ENCODE measurements at regions not wholly inside any gene's neighbourhood (a gene's known extent, or its start where the extent isn't known, plus 50 kb on each side); places are given as distances from the start of the nearest gene placed in this dataset.

- Histone ChIP-seq H3K4me1 (ENCODE audit: control insufficient read depth in 1 of 2, insufficient read depth in 2 of 2, low read length in 2 of 2) (no peaks in the 10 kb centered on the region), H3K27me3 (ENCODE audit: control insufficient read depth in 1 of 2, insufficient read depth in 2 of 2, low read length in 1 of 2) (no peaks in the 10 kb centered on the region), H3K36me3 (ENCODE audit: control insufficient read depth in 1 of 2, insufficient read depth in 2 of 2, low read length in 1 of 2) (no peaks in the 10 kb centered on the region), H3K9me3 (ENCODE audit: control insufficient read depth, low read length) (no peaks in the 10 kb centered on the region), H3K4me3 (ENCODE audit: low read length in 2 of 2) (no peak overlapping the region), H3K27ac (ENCODE audit: low read depth in 1 of 2, low read length in 2 of 2) (no peak overlapping the region)
- WGBS, 2 donors: 22 to 30% methylated on average over 4 of the region's 4 CpGs
- intact Hi-C loops (cut with DNase I): no loop called here
- DNase-seq: no peak
- ATAC-seq (ENCODE audit: low FRiP score): no peak
These were observed 331.0 kb upstream of the PITX2 start for GRCh38 chr4:110953898-110954297.

- no peaks in the 10 kb centered on the region for H3K36me3 ChIP-seq (ENCODE audit: control insufficient read depth in 1 of 2, insufficient read depth in 2 of 2, low read length in 1 of 2)
- 91 to 94% methylated on average over 1 of the region's 1 CpG for WGBS, 2 donors
- H3K4me3 ChIP-seq (ENCODE audit: low read length in 2 of 2): no peak overlapping the region
- ATAC-seq (ENCODE audit: low FRiP score): no peak
- intact Hi-C loops (cut with DNase I): no loop called here
- no peaks in the 10 kb centered on the region for H3K27me3 ChIP-seq (ENCODE audit: control insufficient read depth in 1 of 2, insufficient read depth in 2 of 2, low read length in 1 of 2)
- no peaks in the 10 kb centered on the region for H3K9me3 ChIP-seq (ENCODE audit: control insufficient read depth, low read length)
- no peaks in the 10 kb centered on the region for H3K4me1 ChIP-seq (ENCODE audit: control insufficient read depth in 1 of 2, insufficient read depth in 2 of 2, low read length in 2 of 2)
- no peak for DNase-seq
- H3K27ac ChIP-seq (ENCODE audit: low read depth in 1 of 2, low read length in 2 of 2): no peak overlapping the region
These were observed 332.9 kb upstream of the PITX2 start for GRCh38 chr4:110955748-110956147.

- ATAC-seq (ENCODE audit: low FRiP score): no peak
- Histone ChIP-seq H3K27me3 (ENCODE audit: control insufficient read depth in 1 of 2, insufficient read depth in 2 of 2, low read length in 1 of 2) (no peaks in the 10 kb centered on the region), H3K4me3 (ENCODE audit: low read length in 2 of 2) (no peak overlapping the region)
These were observed 336.3 kb upstream of the PITX2 start for GRCh38 chr4:110959041-110959643.

GRCh38 chr4:110961066-110961465, 338.2 kb upstream of the PITX2 start:
- no peaks in the 10 kb centered on the region for H3K27me3 ChIP-seq (ENCODE audit: control insufficient read depth in 1 of 2, insufficient read depth in 2 of 2, low read length in 1 of 2)
- no peak overlapping the region for H3K4me3 ChIP-seq (ENCODE audit: low read length in 2 of 2)
- no peaks in the 10 kb centered on the region for H3K36me3 ChIP-seq (ENCODE audit: control insufficient read depth in 1 of 2, insufficient read depth in 2 of 2, low read length in 1 of 2)
- intact Hi-C loops (cut with DNase I): no loop called here
- 89 to 92% methylated on average over 3 of the region's 3 CpGs for WGBS, 2 donors
- no peaks in the 10 kb centered on the region for H3K9me3 ChIP-seq (ENCODE audit: control insufficient read depth, low read length)
- ATAC-seq (ENCODE audit: low FRiP score) (no peak), DNase-seq (no peak)
- no peaks in the 10 kb centered on the region for H3K4me1 ChIP-seq (ENCODE audit: control insufficient read depth in 1 of 2, insufficient read depth in 2 of 2, low read length in 2 of 2)
- no peak overlapping the region for H3K27ac ChIP-seq (ENCODE audit: low read depth in 1 of 2, low read length in 2 of 2)

More at GRCh38 chr4:110959041-110959643, 336.3 kb upstream of the PITX2 start:
- no peaks in the 10 kb centered on the region for H3K36me3 ChIP-seq (ENCODE audit: control insufficient read depth in 1 of 2, insufficient read depth in 2 of 2, low read length in 1 of 2)
- intact Hi-C loops (cut with DNase I): no loop called here
- no peaks in the 10 kb centered on the region for H3K4me1 ChIP-seq (ENCODE audit: control insufficient read depth in 1 of 2, insufficient read depth in 2 of 2, low read length in 2 of 2)
- no peak for DNase-seq
- no peak overlapping the region for H3K27ac ChIP-seq (ENCODE audit: low read depth in 1 of 2, low read length in 2 of 2)
- no peaks in the 10 kb centered on the region for H3K9me3 ChIP-seq (ENCODE audit: control insufficient read depth, low read length)

- 84 to 91% methylated on average over 3 of the region's 3 CpGs for WGBS, 2 donors
- Histone ChIP-seq H3K4me3 (ENCODE audit: low read length in 2 of 2) (no peak overlapping the region), H3K9me3 (ENCODE audit: control insufficient read depth, low read length) (no peaks in the 10 kb centered on the region), H3K27ac (ENCODE audit: low read depth in 1 of 2, low read length in 2 of 2) (no peak overlapping the region), H3K36me3 (ENCODE audit: control insufficient read depth in 1 of 2, insufficient read depth in 2 of 2, low read length in 1 of 2) (no peaks in the 10 kb centered on the region), H3K27me3 (ENCODE audit: control insufficient read depth in 1 of 2, insufficient read depth in 2 of 2, low read length in 1 of 2) (no peaks in the 10 kb centered on the region), H3K4me1 (ENCODE audit: control insufficient read depth in 1 of 2, insufficient read depth in 2 of 2, low read length in 2 of 2) (no peaks in the 10 kb centered on the region)
- no peak for DNase-seq
- intact Hi-C loops (cut with DNase I): no loop called here
- no peak for ATAC-seq (ENCODE audit: low FRiP score)
These were observed 339.7 kb upstream of the PITX2 start for GRCh38 chr4:110962616-110963015.

GRCh38 chr4:110963662-110964280, 340.9 kb upstream of the PITX2 start:
- H3K27me3 ChIP-seq (ENCODE audit: control insufficient read depth in 1 of 2, insufficient read depth in 2 of 2, low read length in 1 of 2): no peaks in the 10 kb centered on the region
- H3K36me3 ChIP-seq (ENCODE audit: control insufficient read depth in 1 of 2, insufficient read depth in 2 of 2, low read length in 1 of 2): no peaks in the 10 kb centered on the region
- intact Hi-C loops (cut with DNase I): no loop called here
- H3K27ac ChIP-seq (ENCODE audit: low read depth in 1 of 2, low read length in 2 of 2): no peak overlapping the region
- DNase-seq: no peak
- ATAC-seq (ENCODE audit: low FRiP score): no peak
- H3K4me3 ChIP-seq (ENCODE audit: low read length in 2 of 2): no peak overlapping the region
- H3K4me1 ChIP-seq (ENCODE audit: control insufficient read depth in 1 of 2, insufficient read depth in 2 of 2, low read length in 2 of 2): no peaks in the 10 kb centered on the region
- H3K9me3 ChIP-seq (ENCODE audit: control insufficient read depth, low read length): no peaks in the 10 kb centered on the region
- WGBS, 2 donors: 58 to 66% methylated on average over 11 of the region's 11 CpGs

GRCh38 chr4:110967936-110968335, 345.1 kb upstream of the PITX2 start:
- no peak overlapping the region for H3K4me3 ChIP-seq (ENCODE audit: low read length in 2 of 2)
- DNase-seq (no peak), ATAC-seq (ENCODE audit: low FRiP score) (no peak)
- H3K4me1 ChIP-seq (ENCODE audit: control insufficient read depth in 1 of 2, insufficient read depth in 2 of 2, low read length in 2 of 2): no peaks in the 10 kb centered on the region
- H3K36me3 ChIP-seq (ENCODE audit: control insufficient read depth in 1 of 2, insufficient read depth in 2 of 2, low read length in 1 of 2): no peaks in the 10 kb centered on the region
- intact Hi-C loops (cut with DNase I): no loop called here
- H3K9me3 ChIP-seq (ENCODE audit: control insufficient read depth, low read length): no peaks in the 10 kb centered on the region
- no peak overlapping the region for H3K27ac ChIP-seq (ENCODE audit: low read depth in 1 of 2, low read length in 2 of 2)
- H3K27me3 ChIP-seq (ENCODE audit: control insufficient read depth in 1 of 2, insufficient read depth in 2 of 2, low read length in 1 of 2): peaks cover 0 to 2% of the 10 kb centered on the region in 2 donors
- 60 to 70% methylated on average over 1 of the region's 1 CpG for WGBS, 2 donors

GRCh38 chr4:110970642-110971041, 347.8 kb upstream of the PITX2 start:
- no peaks in the 10 kb centered on the region for H3K4me1 ChIP-seq (ENCODE audit: control insufficient read depth in 1 of 2, insufficient read depth in 2 of 2, low read length in 2 of 2)
- H3K36me3 ChIP-seq (ENCODE audit: control insufficient read depth in 1 of 2, insufficient read depth in 2 of 2, low read length in 1 of 2): no peaks in the 10 kb centered on the region
- H3K9me3 ChIP-seq (ENCODE audit: control insufficient read depth, low read length): no peaks in the 10 kb centered on the region
- ATAC-seq (ENCODE audit: low FRiP score) (no peak), DNase-seq (peak in 1 of 2 donors; percentile 40)
- intact Hi-C loops (cut with DNase I): no loop called here
- WGBS, 2 donors: 13 to 16% methylated on average over 3 of the region's 3 CpGs
- H3K4me3 ChIP-seq (ENCODE audit: low read length in 2 of 2): no peak overlapping the region
- H3K27ac ChIP-seq (ENCODE audit: low read depth in 1 of 2, low read length in 2 of 2): no peak overlapping the region
- H3K27me3 ChIP-seq (ENCODE audit: control insufficient read depth in 1 of 2, insufficient read depth in 2 of 2, low read length in 1 of 2): peaks cover 0 to 2% of the 10 kb centered on the region in 2 donors

- 78 to 81% methylated on average over 6 of the region's 6 CpGs for WGBS, 2 donors
- DNase-seq (no peak), ATAC-seq (ENCODE audit: low FRiP score) (no peak)
- Histone ChIP-seq H3K27ac (ENCODE audit: low read depth in 1 of 2, low read length in 2 of 2) (no peak overlapping the region), H3K4me3 (ENCODE audit: low read length in 2 of 2) (no peak overlapping the region), H3K36me3 (ENCODE audit: control insufficient read depth in 1 of 2, insufficient read depth in 2 of 2, low read length in 1 of 2) (no peaks in the 10 kb centered on the region), H3K4me1 (ENCODE audit: control insufficient read depth in 1 of 2, insufficient read depth in 2 of 2, low read length in 2 of 2) (no peaks in the 10 kb centered on the region), H3K9me3 (ENCODE audit: control insufficient read depth, low read length) (no peaks in the 10 kb centered on the region), H3K27me3 (ENCODE audit: control insufficient read depth in 1 of 2, insufficient read depth in 2 of 2, low read length in 1 of 2) (peaks cover 0 to 2% of the 10 kb centered on the region in 2 donors)
- intact Hi-C loops (cut with DNase I): no loop called here
These were observed 352.5 kb upstream of the PITX2 start for GRCh38 chr4:110975338-110975737.

Measured in aorta (tissue), 5 donors.